Calu3 (cell line): ENCODE measurements at regions not wholly inside any gene's neighbourhood (a gene's known extent, or its start where the extent isn't known, plus 50 kb on each side); places are given as distances from the start of the nearest gene placed in this dataset.
A peak's percentile ranks its signal among the peaks of the same experiment; 100 is the strongest.

Experiments used
- BruUV-seq: library from RNA; stranded (reverse); fragments of 400-500 nt; replicated peaks from 2 replicates; lab custom pipeline; 2021; lab: Mats Ljungman, UMichigan
- CTCF ChIA-PET: fragments of 300-600 bp; sonication (Branson Sonifier 250); formaldehyde crosslinking; loops from one replicate; lab custom pipeline; 2022; ENCODE audit warnings: antibody characterized with exemption; lab: Charles Lee
- DNase-seq: peaks from one replicate; pipeline ENCODE4 v3.0.0; 2022
- H3K27ac Mint-ChIP-seq: one replicate; pipeline ENCODE4 v1.8.0; 2022; ENCODE audit warnings: mixed read lengths; ENCODE audit not compliant: unreplicated experiment
- H3K27me3 Mint-ChIP-seq: one replicate; pipeline ENCODE4 v1.8.0; 2022; ENCODE audit warnings: mixed read lengths; ENCODE audit not compliant: unreplicated experiment
- H3K36me3 Mint-ChIP-seq: one replicate; pipeline ENCODE4 v1.8.0; 2022; ENCODE audit warnings: mild to moderate bottlenecking, moderate library complexity, mixed read lengths; ENCODE audit not compliant: insufficient read depth, unreplicated experiment
- H3K4me1 Mint-ChIP-seq: one replicate; pipeline ENCODE4 v1.8.0; 2022; ENCODE audit warnings: mild to moderate bottlenecking, low read depth, mixed read lengths; ENCODE audit not compliant: unreplicated experiment
- H3K4me3 Mint-ChIP-seq: one replicate; pipeline ENCODE4 v1.8.0; 2022; ENCODE audit warnings: mild to moderate bottlenecking, low read depth, moderate library complexity, mixed read lengths; ENCODE audit not compliant: unreplicated experiment
- H3K9me3 Mint-ChIP-seq: one replicate; pipeline ENCODE4 v1.8.0; 2022; ENCODE audit warnings: low read depth, mixed read lengths; ENCODE audit not compliant: unreplicated experiment
- CTCF ChIP-seq: fragments of 200-600 bp; IDR thresholded peaks from one replicate; pipeline ENCODE4 v1.8.0; 2022; ENCODE audit warnings: antibody characterized with exemption; ENCODE audit not compliant: unreplicated experiment
- intact Hi-C: fragments of 100-400 bp; cut with micrococcal nuclease; formaldehyde crosslinking; loops from one replicate; pipeline ENCODE4 v1.10.0; 2022; ENCODE audit not compliant: unreplicated experiment

GRCh38 chr15:99481113-99481950 lies 84.5 kb upstream of the MEF2A start:
- Mint-ChIP-seq H3K9me3 (no peaks in the 10 kb centered on the region), H3K36me3 (no peaks in the 10 kb centered on the region), H3K27ac (no peak overlapping the region), H3K4me1 (peaks cover 14% of the 10 kb centered on the region), H3K4me3 (no peak overlapping the region), H3K27me3 (no peaks in the 10 kb centered on the region)
- BruUV-seq = no TSS peak
- TF ChIP-seq CTCF = no peak
- CTCF ChIA-PET = interaction anchor here (0.7 kb wide), 1 partner anchor 157 kb away, joined by 4 read pairs; no protein-coding TSS in a partner anchor
- no peak for DNase-seq
- intact Hi-C loops = loop anchor here (10.0 kb wide), 1 partner anchor 223 kb away; no protein-coding TSS in a partner anchor

GRCh38 chr15:99481951-99482230 lies 83.9 kb upstream of the MEF2A start:
- Mint-ChIP-seq H3K27ac (no peak overlapping the region), H3K36me3 (no peaks in the 10 kb centered on the region), H3K4me1 (peaks cover 11% of the 10 kb centered on the region), H3K9me3 (no peaks in the 10 kb centered on the region), H3K4me3 (no peak overlapping the region), H3K27me3 (no peaks in the 10 kb centered on the region)
- CTCF ChIA-PET = no interaction called here
- DNase-seq = no peak
- TF ChIP-seq CTCF = no peak
- intact Hi-C loops = loop anchor here (10.0 kb wide), 1 partner anchor 223 kb away; no protein-coding TSS in a partner anchor
- BruUV-seq = no TSS peak

GRCh38 chr15:99482993-99483392 lies 82.8 kb upstream of the MEF2A start:
- TF ChIP-seq CTCF = no peak
- Mint-ChIP-seq H3K4me1 (peaks cover 18% of the 10 kb centered on the region), H3K27ac (no peak overlapping the region), H3K4me3 (no peak overlapping the region), H3K36me3 (no peaks in the 10 kb centered on the region), H3K9me3 (no peaks in the 10 kb centered on the region), H3K27me3 (no peaks in the 10 kb centered on the region)
- intact Hi-C loops = loop anchor here (10.0 kb wide), 1 partner anchor 222 kb away; no protein-coding TSS in a partner anchor
- no peak for DNase-seq
- CTCF ChIA-PET = no interaction called here
- no TSS peak for BruUV-seq

DNA sequence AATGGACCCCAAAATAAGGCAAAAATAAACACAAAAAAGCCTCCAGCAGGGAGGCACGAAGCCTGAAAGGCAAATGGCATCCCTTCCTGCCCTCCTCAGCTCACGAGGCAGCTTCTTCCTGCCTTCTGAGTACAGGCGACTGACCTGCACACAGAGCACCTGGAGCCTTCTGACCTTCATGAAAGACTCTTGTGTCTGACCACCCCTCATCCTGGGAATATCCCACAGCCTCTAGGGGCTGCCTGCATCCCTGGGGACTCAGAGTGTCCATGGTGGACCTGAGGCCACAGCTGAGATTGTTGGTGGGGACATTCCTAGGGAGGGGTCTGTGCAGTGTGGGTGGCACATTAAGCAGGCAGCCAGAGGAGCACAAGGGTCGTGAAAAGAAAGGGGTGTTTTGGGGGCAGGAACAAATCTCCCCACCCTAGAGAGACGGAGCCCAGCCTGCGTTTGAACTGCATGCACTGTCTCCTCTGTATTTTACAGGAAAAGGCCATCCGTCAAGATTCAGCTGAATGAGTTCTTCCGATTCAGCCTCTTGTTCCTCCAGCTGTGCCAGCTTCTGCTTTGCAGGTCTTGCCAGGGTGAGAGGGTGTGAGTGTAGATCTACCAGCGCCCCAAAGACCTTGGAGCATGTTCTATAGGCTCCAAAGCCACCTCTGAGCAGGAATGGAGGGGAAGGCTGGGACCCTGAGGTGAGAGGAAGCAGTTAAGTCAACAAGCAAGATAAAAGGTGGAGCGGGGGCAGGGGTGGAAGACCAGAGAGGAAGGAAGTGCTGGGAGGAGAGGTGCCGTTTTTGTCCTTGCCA lies 80.4 kb upstream of the MEF2A start:
- BruUV-seq = no TSS peak
- no peak for DNase-seq
- no peaks in the 10 kb centered on the region for H3K36me3 Mint-ChIP-seq
- peak overlapping the region; percentile 58 for H3K4me3 Mint-ChIP-seq
- H3K4me1 Mint-ChIP-seq = peaks cover 18% of the 10 kb centered on the region
- H3K9me3 Mint-ChIP-seq = no peaks in the 10 kb centered on the region
- intact Hi-C loops = loop anchor here (10.0 kb wide), 1 partner anchor 219 kb away; no protein-coding TSS in a partner anchor
- TF ChIP-seq CTCF = no peak
- H3K27ac Mint-ChIP-seq = no peak overlapping the region
- CTCF ChIA-PET = interaction anchor here (0.7 kb wide), 1 partner anchor 9 kb away, joined by 3 read pairs; no protein-coding TSS in a partner anchor
- H3K27me3 Mint-ChIP-seq = peaks cover 1% of the 10 kb centered on the region
